AG04449 (cell line): ENCODE measurements at regions not wholly inside any gene's neighbourhood (a gene's known extent, or its start where the extent isn't known, plus 50 kb on each side); places are given as distances from the start of the nearest gene placed in this dataset.
"Not testable (repeated sequence)": the region's sequence is repeated elsewhere in the genome, so short reads cannot be mapped to it uniquely, and the experiment has no call there.

Source experiments
- CTCF ChIA-PET: fragments of 350-600 bp; formaldehyde crosslinking; extraction: SDS; loops from one replicate; lab custom pipeline; 2021; ENCODE audit warnings: antibody characterized with exemption; lab: Yijun Ruan, JAX
- POLR2A ChIA-PET: fragments of 400-600, 350-600 bp; formaldehyde crosslinking; extraction: SDS; loops from one replicate; lab custom pipeline; 2020; ENCODE audit warnings: antibody characterized with exemption, inconsistent platforms; lab: Yijun Ruan, JAX
- DNase-seq: peaks from one replicate; pipeline ENCODE4 v3.0.0-alpha.2; 2010; ENCODE audit warnings: low read depth, low spot score
- H3K4me3 ChIP-seq: 2 replicates; pipeline ENCODE4 v1.5.1; 2011; ENCODE audit warnings: low read depth, mild to moderate bottlenecking, control low read depth, low read length
- CTCF ChIP-seq: IDR thresholded peaks from one replicate; pipeline ENCODE4 v1.5.1; 2011; ENCODE audit warnings: mild to moderate bottlenecking, moderate library complexity, low read length, control low read depth, inconsistent platforms; ENCODE audit not compliant: insufficient read depth; ENCODE audit errors: missing control alignments

GRCh38 chr18:30787410-30787809, 255.1 kb downstream of the DSC3 start:
- H3K4me3 ChIP-seq = no peak overlapping the region
- no peak for TF ChIP-seq CTCF
- POLR2A ChIA-PET = no interaction called here
- no peak for DNase-seq
- CTCF ChIA-PET = no interaction called here

GRCh38 chr18:30781601-30782000, 260.9 kb downstream of the DSC3 start:
- H3K4me3 ChIP-seq = no peak overlapping the region
- ChIA-PET POLR2A (no interaction called here), CTCF (no interaction called here)
- TF ChIP-seq CTCF = no peak
- no peak for DNase-seq

DNA sequence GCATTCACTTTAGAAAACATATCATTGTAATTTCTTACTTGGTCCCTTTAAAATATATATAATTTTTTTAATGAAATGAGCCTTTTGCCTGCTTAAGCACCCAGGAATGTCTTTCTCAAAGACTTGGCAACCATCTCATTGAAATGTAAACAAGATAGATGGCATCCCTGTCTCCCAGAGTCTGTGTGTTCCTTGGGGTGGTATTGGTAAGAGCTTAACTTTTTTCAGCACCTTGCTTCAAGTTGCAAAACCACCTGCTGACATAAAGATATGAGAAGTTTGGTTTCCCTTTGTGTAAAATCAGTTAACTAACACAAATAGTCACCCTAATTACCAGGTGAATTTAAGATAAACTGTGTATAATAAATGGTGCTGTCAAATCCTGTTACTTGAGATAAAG, 266.9 kb downstream of the DSC3 start:
- POLR2A ChIA-PET = no interaction called here
- H3K4me3 ChIP-seq = no peak overlapping the region
- no peak for DNase-seq
- no peak for TF ChIP-seq CTCF
- CTCF ChIA-PET = no interaction called here

DNA sequence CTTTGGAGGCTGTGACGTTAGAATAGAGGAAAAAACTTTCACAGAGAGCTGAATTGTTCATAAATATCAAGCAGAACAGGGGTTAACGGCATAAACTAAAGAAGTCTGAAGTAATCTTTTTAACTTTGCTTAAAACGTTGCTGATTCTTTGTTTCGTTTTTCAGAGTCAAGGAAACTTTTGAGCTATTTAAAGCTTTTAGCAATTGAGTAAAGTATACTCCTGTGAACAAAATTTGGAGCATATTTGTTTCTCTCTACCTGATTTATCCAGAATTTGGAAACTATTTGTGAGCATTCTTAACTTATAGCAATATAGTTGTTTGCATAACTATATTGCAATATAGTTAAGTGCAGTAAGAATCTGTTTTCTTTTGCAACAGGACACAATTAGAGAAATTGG, 270.4 kb downstream of the DSC3 start:
- POLR2A ChIA-PET, DNase-seq, CTCF ChIA-PET, H3K4me3 ChIP-seq: not testable (repeated sequence)

- H3K4me3 ChIP-seq = no peak overlapping the region
- no peak for DNase-seq
- TF ChIP-seq CTCF = no peak
- ChIA-PET POLR2A (no interaction called here), CTCF (no interaction called here)
Measured at GRCh38 chr18:30766053-30766452, 276.5 kb downstream of the DSC3 start.

GRCh38 chr18:30765247-30765646, 277.3 kb downstream of the DSC3 start:
- no peak for DNase-seq
- no peak overlapping the region for H3K4me3 ChIP-seq
- ChIA-PET CTCF (no interaction called here), POLR2A (no interaction called here)
- no peak for TF ChIP-seq CTCF

GRCh38 chr18:30763902-30764350, 278.6 kb downstream of the DSC3 start:
- DNase-seq = no peak
- H3K4me3 ChIP-seq = no peak overlapping the region
- no peak for TF ChIP-seq CTCF
- ChIA-PET POLR2A (no interaction called here), CTCF (no interaction called here)
